ENCODE measurements at regions not wholly inside any gene's neighbourhood (a gene's known extent, or its start where the extent isn't known, plus 50 kb on each side); places are given as distances from the start of the nearest gene placed in this dataset.
"Not testable (repeated sequence)": the region's sequence is repeated elsewhere in the genome, so short reads cannot be mapped to it uniquely, and the experiment has no call there.

DNA sequence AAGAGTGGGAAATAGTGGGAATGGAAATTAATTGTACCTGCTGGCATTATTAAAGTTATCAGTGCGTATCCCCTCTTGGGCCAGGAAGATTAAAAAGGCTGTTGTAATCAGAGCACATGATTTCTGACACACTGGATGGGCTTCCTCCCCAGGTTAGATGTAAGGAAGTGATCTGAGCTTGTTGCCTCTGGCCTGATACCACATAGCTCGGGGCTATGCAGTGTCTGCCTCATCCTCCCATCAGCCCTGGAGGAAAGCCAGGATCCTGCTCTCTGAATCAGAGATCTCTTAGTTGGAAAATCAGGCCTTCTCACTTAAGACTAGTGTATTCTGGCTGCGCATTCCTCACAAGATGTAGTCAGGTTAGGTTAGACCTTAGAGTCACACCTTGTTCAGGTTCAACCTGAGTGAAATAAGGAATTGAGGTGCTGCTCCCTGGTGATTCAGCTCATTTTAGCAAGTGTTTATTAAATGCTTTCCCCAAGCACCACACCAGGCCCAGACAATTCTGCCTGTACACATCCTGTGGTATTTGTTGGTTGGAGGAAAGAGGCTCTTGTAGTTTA is 108.2 kb upstream of the IKBKE start:
- not testable (repeated sequence) for H3K27ac ChIP-seq (ENCODE audit: low read depth in 1 of 2, low read length in 2 of 2); H3K9ac ChIP-seq (ENCODE audit: low read depth in 1 of 2, low read length in 2 of 2); H3K36me3 ChIP-seq (ENCODE audit: control insufficient read depth in 4 of 4, insufficient read depth in 3 of 4, low read depth in 1 of 4, low read length in 3 of 4); H3K4me1 ChIP-seq (ENCODE audit: control insufficient read depth in 4 of 4, insufficient read depth in 4 of 4, low read length in 3 of 4); H3K27me3 ChIP-seq (ENCODE audit: control insufficient read depth in 4 of 4, insufficient read depth in 4 of 4, low read length in 3 of 4); H3K4me3 ChIP-seq (ENCODE audit: low read depth in 1 of 3, low read length in 3 of 3); H3K9me3 ChIP-seq (ENCODE audit: control insufficient read depth in 4 of 4, low read length in 3 of 4); DNase-seq (ENCODE audit: low spot score)
- WGBS, result 100% methylated on average over 1 of the region's 3 CpGs

DNA sequence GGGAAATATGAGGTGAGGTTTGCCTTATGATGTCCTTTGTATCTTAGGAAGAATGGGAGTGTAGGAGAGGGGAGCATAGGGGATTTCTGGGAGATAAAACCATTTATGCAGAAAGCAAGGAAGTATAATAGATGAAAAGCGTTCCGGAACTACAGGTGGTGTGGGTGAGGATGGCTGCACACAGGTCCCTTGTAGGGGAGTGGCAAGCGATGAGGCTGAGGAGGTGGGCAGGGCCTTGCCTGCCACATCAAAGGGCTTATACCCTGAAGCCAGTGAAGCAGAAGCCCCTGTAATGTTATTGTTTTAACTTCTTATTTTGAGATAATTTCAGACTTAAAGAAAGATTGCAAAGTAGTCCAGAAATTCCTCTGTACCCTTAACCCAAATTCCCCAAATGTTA is 107.3 kb upstream of the IKBKE start:
- H3K27me3 ChIP-seq (ENCODE audit: control insufficient read depth in 4 of 4, insufficient read depth in 4 of 4, low read length in 3 of 4); H3K4me3 ChIP-seq (ENCODE audit: low read depth in 1 of 3, low read length in 3 of 3); H3K9ac ChIP-seq (ENCODE audit: low read depth in 1 of 2, low read length in 2 of 2); DNase-seq (ENCODE audit: low spot score); H3K27ac ChIP-seq (ENCODE audit: low read depth in 1 of 2, low read length in 2 of 2); H3K9me3 ChIP-seq (ENCODE audit: control insufficient read depth in 4 of 4, low read length in 3 of 4); H3K36me3 ChIP-seq (ENCODE audit: control insufficient read depth in 4 of 4, insufficient read depth in 3 of 4, low read depth in 1 of 4, low read length in 3 of 4); H3K4me1 ChIP-seq (ENCODE audit: control insufficient read depth in 4 of 4, insufficient read depth in 4 of 4, low read length in 3 of 4): not testable (repeated sequence)
- WGBS, result 100% methylated on average over 3 of the region's 3 CpGs

DNA sequence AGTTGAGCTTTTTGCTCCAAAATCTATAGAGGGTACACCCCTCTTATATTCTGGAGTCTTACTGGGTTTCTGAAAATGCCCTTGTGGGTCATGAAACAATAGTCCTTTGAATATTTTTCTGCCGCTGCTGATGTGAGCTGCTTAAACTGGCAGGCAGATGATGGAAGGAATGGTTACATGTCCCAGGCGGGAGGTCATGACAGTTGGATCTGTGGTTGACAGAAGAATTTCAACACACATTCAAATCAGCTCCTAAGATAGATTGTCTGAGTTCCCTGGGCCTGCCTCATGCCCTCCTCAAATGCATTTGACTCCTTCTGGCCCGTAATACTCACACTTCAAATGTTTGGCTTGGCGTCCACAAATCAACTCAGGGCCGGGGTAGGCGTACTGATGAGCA is 105.0 kb upstream of the IKBKE start:
- H3K27me3 ChIP-seq (ENCODE audit: control insufficient read depth in 4 of 4, insufficient read depth in 4 of 4, low read length in 3 of 4); H3K4me1 ChIP-seq (ENCODE audit: control insufficient read depth in 4 of 4, insufficient read depth in 4 of 4, low read length in 3 of 4); H3K9me3 ChIP-seq (ENCODE audit: control insufficient read depth in 4 of 4, low read length in 3 of 4); H3K9ac ChIP-seq (ENCODE audit: low read depth in 1 of 2, low read length in 2 of 2); H3K4me3 ChIP-seq (ENCODE audit: low read depth in 1 of 3, low read length in 3 of 3); H3K27ac ChIP-seq (ENCODE audit: low read depth in 1 of 2, low read length in 2 of 2); H3K36me3 ChIP-seq (ENCODE audit: control insufficient read depth in 4 of 4, insufficient read depth in 3 of 4, low read depth in 1 of 4, low read length in 3 of 4); DNase-seq (ENCODE audit: low spot score): not testable (repeated sequence)
- 76% methylated on average over 2 of the region's 6 CpGs for WGBS

DNA sequence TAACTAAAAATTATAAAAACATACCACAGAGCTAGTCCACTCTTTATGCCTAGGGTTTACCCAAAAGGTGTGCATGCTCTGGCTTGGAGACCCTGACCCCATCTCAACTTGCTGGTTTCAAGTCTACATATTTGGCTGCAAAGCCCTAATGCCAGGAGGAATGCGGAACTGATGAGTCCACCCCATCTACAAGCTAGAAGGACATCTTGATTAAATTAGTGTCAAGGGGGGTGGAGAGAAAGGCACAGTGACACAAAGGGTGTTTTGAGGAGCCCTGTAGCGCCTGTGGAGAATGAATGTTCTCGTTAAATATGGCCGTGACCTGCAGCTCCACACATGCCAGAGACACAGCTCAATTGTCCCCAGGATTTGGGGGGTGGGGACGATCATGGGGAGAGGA is 104.1 kb upstream of the IKBKE start:
- 99% methylated on average over 4 of the region's 5 CpGs for WGBS

DNA sequence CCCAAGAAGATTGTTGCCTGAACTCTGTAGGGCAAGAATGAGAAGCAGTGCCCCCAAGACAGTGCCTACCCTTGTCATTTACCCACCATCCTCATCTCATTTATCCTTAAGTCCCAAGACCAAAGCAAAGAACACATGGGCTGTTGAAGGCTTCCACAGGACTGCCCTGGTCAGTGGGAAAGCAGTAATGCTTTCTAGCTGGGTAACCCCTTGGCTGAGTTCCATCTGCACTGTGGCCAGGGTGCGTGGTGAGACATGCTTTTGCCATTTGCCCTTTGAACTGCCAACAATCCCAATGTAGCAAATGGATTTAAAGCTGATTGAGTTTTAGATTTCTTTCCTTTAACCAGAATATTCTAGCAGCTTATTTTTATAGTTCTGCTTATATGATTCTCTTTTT is 103.5 kb upstream of the IKBKE start:
- H3K27ac ChIP-seq (ENCODE audit: low read depth in 1 of 2, low read length in 2 of 2); H3K4me3 ChIP-seq (ENCODE audit: low read depth in 1 of 3, low read length in 3 of 3); H3K36me3 ChIP-seq (ENCODE audit: control insufficient read depth in 4 of 4, insufficient read depth in 3 of 4, low read depth in 1 of 4, low read length in 3 of 4); H3K9ac ChIP-seq (ENCODE audit: low read depth in 1 of 2, low read length in 2 of 2); H3K4me1 ChIP-seq (ENCODE audit: control insufficient read depth in 4 of 4, insufficient read depth in 4 of 4, low read length in 3 of 4); H3K27me3 ChIP-seq (ENCODE audit: control insufficient read depth in 4 of 4, insufficient read depth in 4 of 4, low read length in 3 of 4); H3K9me3 ChIP-seq (ENCODE audit: control insufficient read depth in 4 of 4, low read length in 3 of 4); DNase-seq (ENCODE audit: low spot score): not testable (repeated sequence)
- no CpG with 5 or more reads among the region's 1 CpG for WGBS

More for the DNA sequence above, 104.1 kb upstream of the IKBKE start:
- H3K27me3 ChIP-seq (ENCODE audit: control insufficient read depth in 4 of 4, insufficient read depth in 4 of 4, low read length in 3 of 4); H3K27ac ChIP-seq (ENCODE audit: low read depth in 1 of 2, low read length in 2 of 2); H3K9ac ChIP-seq (ENCODE audit: low read depth in 1 of 2, low read length in 2 of 2); DNase-seq (ENCODE audit: low spot score); H3K4me1 ChIP-seq (ENCODE audit: control insufficient read depth in 4 of 4, insufficient read depth in 4 of 4, low read length in 3 of 4); H3K9me3 ChIP-seq (ENCODE audit: control insufficient read depth in 4 of 4, low read length in 3 of 4); H3K4me3 ChIP-seq (ENCODE audit: low read depth in 1 of 3, low read length in 3 of 3); H3K36me3 ChIP-seq (ENCODE audit: control insufficient read depth in 4 of 4, insufficient read depth in 3 of 4, low read depth in 1 of 4, low read length in 3 of 4): not testable (repeated sequence)

DNA sequence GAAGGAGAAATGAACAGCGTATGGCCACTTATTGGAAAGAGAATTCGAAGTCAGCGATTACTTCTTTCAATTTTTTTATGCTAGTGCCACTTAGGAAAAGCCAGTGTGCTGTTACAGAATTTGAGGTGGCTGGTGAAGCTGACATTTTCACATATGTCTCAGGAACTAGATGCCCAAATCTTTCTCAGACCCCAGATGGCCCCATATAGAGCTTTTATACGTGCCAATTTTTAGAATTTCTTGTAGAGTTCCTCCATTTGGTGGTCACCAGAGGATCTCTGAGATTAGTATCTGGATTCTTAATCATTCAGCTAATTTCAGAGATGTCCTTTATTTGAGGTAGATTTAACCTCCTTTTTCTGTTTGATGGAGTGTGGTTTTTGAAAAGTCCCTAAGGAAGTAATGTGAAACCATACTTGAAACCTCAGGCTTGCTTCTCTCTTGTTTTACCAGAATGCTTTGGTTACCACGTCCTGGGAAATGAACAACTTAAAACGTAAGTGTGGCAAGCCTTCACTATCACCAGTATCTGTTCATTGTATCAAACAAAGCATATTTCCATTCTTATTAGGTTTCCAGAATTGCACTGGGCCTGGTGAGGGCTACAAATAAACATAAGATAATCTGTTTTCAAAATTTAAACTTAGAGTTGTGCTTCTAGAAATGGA is 102.2 kb upstream of the IKBKE start:
- not testable (repeated sequence) for H3K4me1 ChIP-seq (ENCODE audit: control insufficient read depth in 4 of 4, insufficient read depth in 4 of 4, low read length in 3 of 4); H3K9ac ChIP-seq (ENCODE audit: low read depth in 1 of 2, low read length in 2 of 2); H3K27me3 ChIP-seq (ENCODE audit: control insufficient read depth in 4 of 4, insufficient read depth in 4 of 4, low read length in 3 of 4); H3K4me3 ChIP-seq (ENCODE audit: low read depth in 1 of 3, low read length in 3 of 3); H3K27ac ChIP-seq (ENCODE audit: low read depth in 1 of 2, low read length in 2 of 2); DNase-seq (ENCODE audit: low spot score); H3K36me3 ChIP-seq (ENCODE audit: control insufficient read depth in 4 of 4, insufficient read depth in 3 of 4, low read depth in 1 of 4, low read length in 3 of 4); H3K9me3 ChIP-seq (ENCODE audit: control insufficient read depth in 4 of 4, low read length in 3 of 4)
- WGBS, result 100% methylated on average over 3 of the region's 6 CpGs

DNA sequence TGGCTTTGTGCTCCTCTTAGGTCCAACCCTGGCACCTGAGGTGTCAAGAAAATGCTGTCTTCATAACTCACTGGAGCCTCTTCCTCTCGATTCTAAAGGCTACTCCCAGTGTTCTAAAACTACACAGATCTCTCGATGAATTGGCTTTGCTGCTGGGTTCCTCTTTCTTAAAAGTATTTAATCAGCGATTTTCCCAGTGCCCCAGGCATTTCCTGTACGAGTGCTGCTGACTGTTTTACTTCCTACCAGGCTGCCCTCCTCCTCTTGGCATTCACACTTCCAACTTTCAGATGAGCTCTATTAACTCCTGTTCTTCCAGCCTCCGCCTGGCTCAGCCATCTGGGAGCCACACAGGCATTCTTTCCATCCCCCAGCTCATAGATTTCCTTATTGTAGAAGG is 95.6 kb upstream of the IKBKE start:
- not testable (repeated sequence) for H3K9me3 ChIP-seq (ENCODE audit: control insufficient read depth in 4 of 4, low read length in 3 of 4); H3K4me1 ChIP-seq (ENCODE audit: control insufficient read depth in 4 of 4, insufficient read depth in 4 of 4, low read length in 3 of 4); H3K36me3 ChIP-seq (ENCODE audit: control insufficient read depth in 4 of 4, insufficient read depth in 3 of 4, low read depth in 1 of 4, low read length in 3 of 4); H3K9ac ChIP-seq (ENCODE audit: low read depth in 1 of 2, low read length in 2 of 2); DNase-seq (ENCODE audit: low spot score); H3K27ac ChIP-seq (ENCODE audit: low read depth in 1 of 2, low read length in 2 of 2); H3K4me3 ChIP-seq (ENCODE audit: low read depth in 1 of 3, low read length in 3 of 3); H3K27me3 ChIP-seq (ENCODE audit: control insufficient read depth in 4 of 4, insufficient read depth in 4 of 4, low read length in 3 of 4)
- WGBS, result no CpG with 5 or more reads among the region's 5 CpGs

Measured in liver (tissue), 6 donors.